NB4 (cell line): ENCODE measurements at regions not wholly inside any gene's neighbourhood (a gene's known extent, or its start where the extent isn't known, plus 50 kb on each side); places are given as distances from the start of the nearest gene placed in this dataset.

Source experiments
- CTCF ChIP-seq: IDR thresholded peaks from one replicate; pipeline ENCODE4 v1.5.1; 2012; ENCODE audit warnings: low read depth, low read length
- MYC ChIP-seq: IDR thresholded peaks from 2 replicates; pipeline ENCODE4 v1.6.1; 2011; ENCODE audit warnings: low read depth, low read length
- POLR2A ChIP-seq: IDR thresholded peaks from 2 replicates; pipeline ENCODE4 v1.6.1; 2011; ENCODE audit warnings: mild to moderate bottlenecking; ENCODE audit not compliant: insufficient read length; ENCODE audit errors: extremely low read depth

- TF ChIP-seq CTCF (no peak), POLR2A (no peak), MYC (no peak)
Measured at GRCh38 chr10:44820094-44820493, 91.0 kb upstream of the TMEM72 start.
